ENCODE measurements at regions not wholly inside any gene's neighbourhood (a gene's known extent, or its start where the extent isn't known, plus 50 kb on each side); places are given as distances from the start of the nearest gene placed in this dataset.

- intact Hi-C loops (cut with DNase I) = no loop called here
- TF ChIP-seq POLR2A (IDR thresholded peaks at IDR 0.05) = no peak
- TF ChIP-seq, protein P1, sequence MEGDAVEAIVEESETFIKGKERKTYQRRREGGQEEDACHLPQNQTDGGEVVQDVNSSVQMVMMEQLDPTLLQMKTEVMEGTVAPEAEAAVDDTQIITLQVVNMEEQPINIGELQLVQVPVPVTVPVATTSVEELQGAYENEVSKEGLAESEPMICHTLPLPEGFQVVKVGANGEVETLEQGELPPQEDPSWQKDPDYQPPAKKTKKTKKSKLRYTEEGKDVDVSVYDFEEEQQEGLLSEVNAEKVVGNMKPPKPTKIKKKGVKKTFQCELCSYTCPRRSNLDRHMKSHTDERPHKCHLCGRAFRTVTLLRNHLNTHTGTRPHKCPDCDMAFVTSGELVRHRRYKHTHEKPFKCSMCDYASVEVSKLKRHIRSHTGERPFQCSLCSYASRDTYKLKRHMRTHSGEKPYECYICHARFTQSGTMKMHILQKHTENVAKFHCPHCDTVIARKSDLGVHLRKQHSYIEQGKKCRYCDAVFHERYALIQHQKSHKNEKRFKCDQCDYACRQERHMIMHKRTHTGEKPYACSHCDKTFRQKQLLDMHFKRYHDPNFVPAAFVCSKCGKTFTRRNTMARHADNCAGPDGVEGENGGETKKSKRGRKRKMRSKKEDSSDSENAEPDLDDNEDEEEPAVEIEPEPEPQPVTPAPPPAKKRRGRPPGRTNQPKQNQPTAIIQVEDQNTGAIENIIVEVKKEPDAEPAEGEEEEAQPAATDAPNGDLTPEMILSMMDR (IDR thresholded peaks at IDR 0.05) = no peak
- no peaks in the 10 kb centered on the region for H3K36me3 ChIP-seq
- no peak overlapping the region for H3K4me3 ChIP-seq
- no peak overlapping the region for H3K27ac ChIP-seq
- peaks cover 0 to 18% (median 0%) of the 10 kb centered on the region in 3 donors for H3K4me1 ChIP-seq
- no peak for DNase-seq
- no peaks in the 10 kb centered on the region for H3K27me3 ChIP-seq
- 76 to 84% methylated on average over 4 of the region's 4 CpGs for WGBS, 2 donors
- H3K9me3 ChIP-seq = no peaks in the 10 kb centered on the region
Observed at GRCh38 chr2:30324245-30324908, 93.0 kb downstream of the LBH start.

DNA sequence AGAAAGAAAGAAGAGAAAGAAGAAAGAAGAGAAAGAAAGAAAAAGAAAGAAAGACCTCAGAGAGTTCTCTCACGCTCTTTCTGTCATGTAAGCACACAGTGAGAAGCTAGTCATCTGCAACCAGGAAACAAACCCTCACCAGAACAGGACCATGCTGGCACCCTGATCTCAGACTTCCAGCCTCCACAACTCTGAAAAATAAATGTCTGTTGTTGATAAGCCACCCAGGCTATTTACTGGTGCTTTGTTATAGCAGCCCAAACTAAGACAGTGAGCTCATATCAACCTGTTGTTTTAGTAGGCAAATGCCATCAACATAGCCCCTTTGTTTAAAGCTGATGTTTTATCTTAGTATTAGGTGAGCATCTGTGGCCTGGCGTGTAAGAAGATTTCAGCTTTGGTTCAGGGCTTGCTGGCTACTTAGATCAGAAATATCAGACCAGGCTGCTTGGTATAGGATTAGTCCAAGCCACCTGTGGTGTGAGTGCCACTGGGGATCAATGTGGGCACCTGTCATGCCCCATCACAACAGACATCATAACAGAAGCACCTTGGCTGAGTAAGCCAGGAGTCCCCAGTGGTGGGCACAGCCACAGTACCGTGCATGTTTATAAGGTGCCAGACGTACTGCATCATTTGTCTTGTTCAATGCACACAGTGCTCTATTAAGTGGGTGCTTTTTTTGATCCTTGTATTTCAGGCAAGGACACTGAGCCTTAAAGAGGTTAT is 94.4 kb downstream of the LBH start:
- TF ChIP-seq, protein P1 (IDR thresholded peaks at IDR 0.05) = no peak
- TF ChIP-seq POLR2A (IDR thresholded peaks at IDR 0.05) = no peak
- no peak for DNase-seq
- Histone ChIP-seq H3K4me1 (peaks cover 0 to 18% (median 0%) of the 10 kb centered on the region in 3 donors), H3K27ac (no peak overlapping the region), H3K4me3 (no peak overlapping the region), H3K36me3 (no peaks in the 10 kb centered on the region), H3K9me3 (no peaks in the 10 kb centered on the region), H3K27me3 (no peaks in the 10 kb centered on the region)
- intact Hi-C loops (cut with DNase I) = no loop called here
- WGBS, 2 donors = 90 to 94% methylated on average over 3 to 4 of the region's 4 CpGs

DNA sequence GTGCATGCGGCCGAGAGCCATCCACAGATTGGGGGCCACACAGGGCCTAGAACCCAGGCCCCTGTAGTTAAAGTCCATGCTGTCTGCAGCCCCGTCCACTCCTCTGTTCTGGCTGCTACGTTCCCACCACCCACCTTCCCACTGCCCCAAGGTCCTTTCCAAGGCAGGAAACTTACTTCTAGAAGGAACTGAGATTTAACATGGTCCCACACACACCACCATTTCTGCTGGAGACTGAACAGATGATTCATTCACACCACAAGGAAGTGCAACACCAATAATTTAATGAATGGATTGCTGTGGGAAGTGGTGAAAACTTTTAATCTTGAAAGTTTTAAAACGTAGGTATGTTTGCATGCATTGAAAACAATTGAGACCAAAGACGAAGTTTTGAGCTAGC is 95.2 kb downstream of the LBH start:
- Histone ChIP-seq H3K27ac (no peak overlapping the region), H3K27me3 (no peaks in the 10 kb centered on the region), H3K36me3 (no peaks in the 10 kb centered on the region), H3K4me3 (no peak overlapping the region), H3K4me1 (peaks cover 0 to 11% (median 0%) of the 10 kb centered on the region in 3 donors), H3K9me3 (no peaks in the 10 kb centered on the region)
- DNase-seq = no peak
- TF ChIP-seq, protein P1 (IDR thresholded peaks at IDR 0.05) = no peak
- TF ChIP-seq POLR2A (IDR thresholded peaks at IDR 0.05) = no peak
- intact Hi-C loops (cut with DNase I) = no loop called here
- 78 to 85% methylated on average over 6 of the region's 6 CpGs for WGBS, 2 donors

GRCh38 chr2:30331038-30331437 is 99.7 kb downstream of the LBH start:
- DNase-seq = no peak
- no peaks in the 10 kb centered on the region for H3K36me3 ChIP-seq
- no peaks in the 10 kb centered on the region for H3K27me3 ChIP-seq
- H3K27ac ChIP-seq = no peak overlapping the region
- H3K4me1 ChIP-seq = peaks cover 0 to 16% (median 14%) of the 10 kb centered on the region in 3 donors
- intact Hi-C loops (cut with DNase I) = no loop called here
- no peak overlapping the region for H3K4me3 ChIP-seq
- 88 to 93% methylated on average over 4 of the region's 4 CpGs for WGBS, 2 donors
- TF ChIP-seq POLR2A (IDR thresholded peaks at IDR 0.05) = no peak
- no peaks in the 10 kb centered on the region for H3K9me3 ChIP-seq

GRCh38 chr2:30331869-30332268 is 100.5 kb downstream of the LBH start:
- intact Hi-C loops (cut with DNase I) = no loop called here
- no peak overlapping the region for H3K27ac ChIP-seq
- H3K27me3 ChIP-seq = no peaks in the 10 kb centered on the region
- no peak for DNase-seq
- WGBS, 2 donors = 93 to 98% methylated on average over 6 to 7 of the region's 7 CpGs
- H3K4me1 ChIP-seq = peaks cover 0 to 17% (median 16%) of the 10 kb centered on the region in 3 donors
- no peak for TF ChIP-seq POLR2A (IDR thresholded peaks at IDR 0.05)
- TF ChIP-seq, protein P1 (IDR thresholded peaks at IDR 0.05) = no peak
- H3K4me3 ChIP-seq = no peak overlapping the region
- no peaks in the 10 kb centered on the region for H3K9me3 ChIP-seq
- H3K36me3 ChIP-seq = no peaks in the 10 kb centered on the region
